ENCODE measurements at regions not wholly inside any gene's neighbourhood (a gene's known extent, or its start where the extent isn't known, plus 50 kb on each side); places are given as distances from the start of the nearest gene placed in this dataset.

GRCh38 chr15:94587113-94587512 is 355.8 kb downstream of the MCTP2 start:
- Histone ChIP-seq H3K9me3 (replicated peaks) (no peaks in the 10 kb centered on the region), H3K4me1 (peaks cover 10% of the 10 kb centered on the region), H3K27ac (replicated peaks) (no peak overlapping the region), H3K27me3 (ENCODE audit: low read depth) (no peaks in the 10 kb centered on the region), H3K4me3 (no peak overlapping the region), H3K36me3 (no peaks in the 10 kb centered on the region)
- no peak for DNase-seq
- no peak for TF ChIP-seq CTCF (IDR thresholded peaks at IDR 0.05; ENCODE audit: borderline replicate concordance)
- intact Hi-C loops (cut with micrococcal nuclease): no loop called here

GRCh38 chr15:94588993-94589392 is 357.6 kb downstream of the MCTP2 start:
- DNase-seq: no peak
- Histone ChIP-seq H3K36me3 (no peaks in the 10 kb centered on the region), H3K4me1 (peaks cover 10% of the 10 kb centered on the region), H3K4me3 (no peak overlapping the region), H3K9me3 (replicated peaks) (no peaks in the 10 kb centered on the region), H3K27me3 (ENCODE audit: low read depth) (no peaks in the 10 kb centered on the region), H3K27ac (replicated peaks) (no peak overlapping the region)
- intact Hi-C loops (cut with micrococcal nuclease): no loop called here
- no peak for TF ChIP-seq CTCF (IDR thresholded peaks at IDR 0.05; ENCODE audit: borderline replicate concordance)

GRCh38 chr15:94592495-94592894 is 361.1 kb downstream of the MCTP2 start:
- intact Hi-C loops (cut with micrococcal nuclease): no loop called here
- H3K27me3 ChIP-seq (ENCODE audit: low read depth): no peaks in the 10 kb centered on the region
- H3K36me3 ChIP-seq: no peaks in the 10 kb centered on the region
- no peak for DNase-seq
- H3K27ac ChIP-seq (replicated peaks): no peak overlapping the region
- no peaks in the 10 kb centered on the region for H3K9me3 ChIP-seq (replicated peaks)
- no peaks in the 10 kb centered on the region for H3K4me1 ChIP-seq
- no peak for TF ChIP-seq CTCF (IDR thresholded peaks at IDR 0.05; ENCODE audit: borderline replicate concordance)
- no peak overlapping the region for H3K4me3 ChIP-seq

- TF ChIP-seq CTCF (IDR thresholded peaks at IDR 0.05; ENCODE audit: borderline replicate concordance): no peak
- Histone ChIP-seq H3K4me3 (no peak overlapping the region), H3K27me3 (ENCODE audit: low read depth) (no peaks in the 10 kb centered on the region), H3K36me3 (no peaks in the 10 kb centered on the region), H3K4me1 (no peaks in the 10 kb centered on the region), H3K27ac (replicated peaks) (no peak overlapping the region), H3K9me3 (replicated peaks) (no peaks in the 10 kb centered on the region)
- intact Hi-C loops (cut with micrococcal nuclease): no loop called here
- DNase-seq: no peak
These were observed 365.3 kb downstream of the MCTP2 start for GRCh38 chr15:94596707-94597106.

GRCh38 chr15:94600505-94600904 is 369.1 kb downstream of the MCTP2 start:
- Histone ChIP-seq H3K36me3 (no peaks in the 10 kb centered on the region), H3K27me3 (ENCODE audit: low read depth) (no peaks in the 10 kb centered on the region), H3K4me3 (no peak overlapping the region), H3K4me1 (no peaks in the 10 kb centered on the region), H3K9me3 (replicated peaks) (no peaks in the 10 kb centered on the region), H3K27ac (replicated peaks) (no peak overlapping the region)
- DNase-seq: no peak
- intact Hi-C loops (cut with micrococcal nuclease): no loop called here
- TF ChIP-seq CTCF (IDR thresholded peaks at IDR 0.05; ENCODE audit: borderline replicate concordance): no peak

Measured in left ventricle myocardium inferior (tissue), 1 donor.